OCI-LY1 (cell line): ENCODE measurements at regions not wholly inside any gene's neighbourhood (a gene's known extent, or its start where the extent isn't known, plus 50 kb on each side); places are given as distances from the start of the nearest gene placed in this dataset.

Experiments
- H2AFZ ChIP-seq: fragments of 200-600 bp; sonication (generic), shearing (Covaris generic); 2 replicates; pipeline ENCODE4 v1.6.0; 2014; ENCODE audit warnings: antibody characterized with exemption, mild to moderate bottlenecking, low read length
- H3F3A ChIP-seq: fragments of 200-600 bp; sonication (generic), shearing (Covaris generic); 2 replicates; pipeline ENCODE4 v1.6.0; 2014; ENCODE audit warnings: mild to moderate bottlenecking, antibody characterized with exemption, low read length, moderate library complexity; ENCODE audit not compliant: insufficient read depth
- H3K27ac ChIP-seq: fragments of 200-600 bp; sonication (generic); 2 replicates; pipeline ENCODE4 v1.5.1; 2014; ENCODE audit warnings: low read length, mixed run types, mild to moderate bottlenecking, low read depth; ENCODE audit not compliant: poor library complexity, severe bottlenecking
- H3K27me3 ChIP-seq: fragments of 200-600 bp; sonication (generic); 2 replicates; pipeline ENCODE4 v1.6.0; 2014; ENCODE audit warnings: antibody characterized with exemption, mild to moderate bottlenecking, low read length, moderate library complexity; ENCODE audit not compliant: insufficient read depth
- H3K36me3 ChIP-seq: fragments of 200-600 bp; sonication (generic); 2 replicates; pipeline ENCODE4 v1.6.1; 2014; ENCODE audit warnings: mild to moderate bottlenecking, antibody characterized with exemption, low read length, moderate library complexity, mixed read lengths; ENCODE audit not compliant: insufficient read depth
- H3K4me1 ChIP-seq: fragments of 200-600 bp; sonication (generic); 2 replicates; pipeline ENCODE4 v1.5.1; 2014; ENCODE audit warnings: mild to moderate bottlenecking, low read length, moderate library complexity; ENCODE audit not compliant: insufficient read depth, severe bottlenecking
- H3K4me2 ChIP-seq: fragments of 200-600 bp; sonication (generic), shearing (Covaris generic); 2 replicates; pipeline ENCODE4 v1.6.1; 2014; ENCODE audit warnings: low read length
- H3K4me3 ChIP-seq: fragments of 200-600 bp; sonication (generic); 2 replicates; pipeline ENCODE4 v1.5.1; 2014; ENCODE audit warnings: low read length, low read depth, mild to moderate bottlenecking, mixed read lengths; ENCODE audit not compliant: poor library complexity, severe bottlenecking
- H3K79me2 ChIP-seq: fragments of 200-600 bp; shearing (Covaris generic); 2 replicates; pipeline ENCODE4 v1.6.1; 2016; ENCODE audit warnings: mixed run types, low read length, mixed read lengths; ENCODE audit not compliant: insufficient read depth
- H3K9ac ChIP-seq: fragments of 200-600 bp; sonication (generic), shearing (Covaris generic); 2 replicates; pipeline ENCODE4 v1.6.1; 2014; ENCODE audit warnings: mild to moderate bottlenecking, low read length, mixed read lengths
- H3K9me2 ChIP-seq: fragments of 200-600 bp; sonication (generic), shearing (Covaris generic); 2 replicates; pipeline ENCODE4 v1.6.1; 2014; ENCODE audit warnings: low read depth, mild to moderate bottlenecking, low read length, mixed read lengths
- H3K9me3 ChIP-seq: fragments of 200-600 bp; shearing (Covaris generic); 2 replicates; pipeline ENCODE4 v1.6.1; 2014; ENCODE audit warnings: low read length, mixed read lengths
- H4K20me1 ChIP-seq: fragments of 200-600 bp; sonication (generic), shearing (Covaris generic); 2 replicates; pipeline ENCODE4 v1.6.0; 2016; ENCODE audit warnings: mild to moderate bottlenecking, low read length; ENCODE audit not compliant: insufficient read depth
- EZH2 ChIP-seq: fragments of 200-600 bp; sonication (generic), shearing (Covaris generic); IDR thresholded peaks from 2 replicates; pipeline ENCODE4 v1.8.0; 2017; ENCODE audit warnings: borderline replicate concordance, mixed run types, mild to moderate bottlenecking, antibody characterized with exemption, low read length, moderate library complexity, mixed read lengths
- TF ChIP-seq, protein P1 (sequence below): fragments of 200-600 bp; sonication (generic), shearing (Covaris generic); IDR thresholded peaks from 2 replicates; pipeline ENCODE4 v1.5.1; 2017; ENCODE audit warnings: mild to moderate bottlenecking, antibody characterized with exemption, low read length, moderate library complexity, mixed read lengths

GRCh38 chrX:40504801-40505605 lies 75.8 kb upstream of the ATP6AP2 start:
- Histone ChIP-seq H3K27me3 (no peaks in the 10 kb centered on the region), H4K20me1 (no peaks in the 10 kb centered on the region), H3K79me2 (no peaks in the 10 kb centered on the region), H3K36me3 (no peaks in the 10 kb centered on the region), H3K4me2 (no peak overlapping the region), H3K9me2 (no peaks in the 10 kb centered on the region), H3K4me1 (no peaks in the 10 kb centered on the region), H2AFZ (no peak overlapping the region), H3K27ac (no peak overlapping the region), H3K4me3 (no peak overlapping the region), H3K9ac (no peak overlapping the region), H3K9me3 (no peaks in the 10 kb centered on the region), H3F3A (no peaks in the 10 kb centered on the region)
- no peak for TF ChIP-seq EZH2
- TF ChIP-seq, protein P1, sequence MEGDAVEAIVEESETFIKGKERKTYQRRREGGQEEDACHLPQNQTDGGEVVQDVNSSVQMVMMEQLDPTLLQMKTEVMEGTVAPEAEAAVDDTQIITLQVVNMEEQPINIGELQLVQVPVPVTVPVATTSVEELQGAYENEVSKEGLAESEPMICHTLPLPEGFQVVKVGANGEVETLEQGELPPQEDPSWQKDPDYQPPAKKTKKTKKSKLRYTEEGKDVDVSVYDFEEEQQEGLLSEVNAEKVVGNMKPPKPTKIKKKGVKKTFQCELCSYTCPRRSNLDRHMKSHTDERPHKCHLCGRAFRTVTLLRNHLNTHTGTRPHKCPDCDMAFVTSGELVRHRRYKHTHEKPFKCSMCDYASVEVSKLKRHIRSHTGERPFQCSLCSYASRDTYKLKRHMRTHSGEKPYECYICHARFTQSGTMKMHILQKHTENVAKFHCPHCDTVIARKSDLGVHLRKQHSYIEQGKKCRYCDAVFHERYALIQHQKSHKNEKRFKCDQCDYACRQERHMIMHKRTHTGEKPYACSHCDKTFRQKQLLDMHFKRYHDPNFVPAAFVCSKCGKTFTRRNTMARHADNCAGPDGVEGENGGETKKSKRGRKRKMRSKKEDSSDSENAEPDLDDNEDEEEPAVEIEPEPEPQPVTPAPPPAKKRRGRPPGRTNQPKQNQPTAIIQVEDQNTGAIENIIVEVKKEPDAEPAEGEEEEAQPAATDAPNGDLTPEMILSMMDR, result no peak

- H3F3A ChIP-seq, result no peaks in the 10 kb centered on the region
- no peaks in the 10 kb centered on the region for H3K9me3 ChIP-seq
- H2AFZ ChIP-seq, result no peak overlapping the region
- H3K4me3 ChIP-seq, result no peak overlapping the region
- no peak overlapping the region for H3K9ac ChIP-seq
- no peaks in the 10 kb centered on the region for H3K27me3 ChIP-seq
- no peaks in the 10 kb centered on the region for H3K9me2 ChIP-seq
- H3K79me2 ChIP-seq, result no peaks in the 10 kb centered on the region
- no peaks in the 10 kb centered on the region for H3K4me1 ChIP-seq
- H3K4me2 ChIP-seq, result no peak overlapping the region
- H3K36me3 ChIP-seq, result no peaks in the 10 kb centered on the region
- TF ChIP-seq EZH2, result no peak
- TF ChIP-seq, protein P1, result no peak
- H4K20me1 ChIP-seq, result no peaks in the 10 kb centered on the region
- H3K27ac ChIP-seq, result no peak overlapping the region
These were observed 77.7 kb upstream of the ATP6AP2 start for GRCh38 chrX:40503094-40503493.

- Histone ChIP-seq H2AFZ (no peak overlapping the region), H3K4me1 (no peaks in the 10 kb centered on the region), H3K9me3 (no peaks in the 10 kb centered on the region), H3K4me2 (no peak overlapping the region), H3K9ac (no peak overlapping the region), H3K4me3 (no peak overlapping the region), H3F3A (no peaks in the 10 kb centered on the region), H3K36me3 (no peaks in the 10 kb centered on the region), H3K27me3 (no peaks in the 10 kb centered on the region), H3K79me2 (no peaks in the 10 kb centered on the region), H4K20me1 (no peaks in the 10 kb centered on the region), H3K9me2 (no peaks in the 10 kb centered on the region), H3K27ac (no peak overlapping the region)
- no peak for TF ChIP-seq EZH2
- TF ChIP-seq, protein P1, result no peak
These were observed 78.1 kb upstream of the ATP6AP2 start for GRCh38 chrX:40502688-40503087.
